Glomerular visceral epithelial cell (primary cell): ENCODE measurements at regions not wholly inside any gene's neighbourhood (a gene's known extent, or its start where the extent isn't known, plus 50 kb on each side); places are given as distances from the start of the nearest gene placed in this dataset.
"Not testable (repeated sequence)": the region's sequence is repeated elsewhere in the genome, so short reads cannot be mapped to it uniquely, and the experiment has no call there.

ENCODE experiments used
- DNase-seq: peaks from one replicate; pipeline ENCODE4 v3.0.0-alpha.2; 2016; ENCODE audit errors: extremely low spot score

DNA sequence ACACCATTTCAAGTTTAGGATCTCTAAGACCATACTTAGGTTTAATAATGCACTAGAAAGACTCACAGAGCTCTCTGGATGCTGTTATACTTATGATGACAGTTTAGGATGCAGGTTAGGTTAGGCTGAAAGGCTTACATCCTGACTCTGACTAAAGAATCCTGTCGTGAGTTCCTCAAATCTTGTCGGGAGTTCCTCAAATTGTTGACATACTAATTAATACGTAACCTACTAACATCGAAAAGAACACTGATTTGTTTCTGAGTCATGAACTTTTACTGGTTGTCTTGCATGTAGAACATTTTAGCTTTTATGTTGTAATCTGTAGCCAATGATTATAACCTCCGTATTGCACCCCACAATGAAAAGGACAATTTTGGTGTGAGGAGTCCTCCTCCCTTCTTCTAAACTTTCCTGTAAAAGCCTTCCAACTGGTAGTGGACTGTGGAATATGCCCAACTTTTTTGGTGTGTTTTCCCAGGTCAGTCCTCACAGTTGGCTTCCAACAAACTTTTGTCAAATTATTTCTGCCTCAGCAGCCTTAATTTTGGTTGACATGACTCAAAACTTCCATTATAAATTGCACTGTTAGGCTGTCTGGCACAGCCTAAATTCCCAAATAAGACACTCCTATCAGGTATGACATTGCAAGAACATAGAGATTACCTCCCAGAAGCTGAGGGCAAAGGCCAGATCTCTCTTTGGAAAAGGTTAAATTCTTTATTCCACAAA lies 107.9 kb upstream of the PALMD start:
- no peak for DNase-seq

- no peak for DNase-seq
These were observed 107.3 kb upstream of the PALMD start for GRCh38 chr1:99538618-99538956.

DNA sequence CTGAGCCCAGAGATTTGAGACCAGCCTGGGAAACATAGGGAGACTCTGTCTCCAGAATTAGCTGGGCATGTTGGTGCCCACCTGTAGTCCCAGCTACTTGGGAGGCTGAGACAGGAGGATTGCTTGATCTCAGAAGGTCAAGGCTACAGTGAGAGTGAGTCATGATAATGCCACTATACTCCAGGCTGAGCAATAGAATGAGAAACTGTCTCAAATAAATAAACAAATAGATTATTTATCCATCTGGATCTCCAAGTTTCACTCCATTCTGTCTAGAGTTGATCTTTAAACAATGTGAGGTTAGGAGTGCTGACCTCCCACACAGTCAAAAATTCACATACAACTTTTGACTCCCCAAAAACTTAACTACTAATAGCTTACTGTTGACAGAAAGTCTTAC lies 106.8 kb upstream of the PALMD start:
- no peak for DNase-seq

GRCh38 chr1:99540744-99541143 lies 105.2 kb upstream of the PALMD start:
- DNase-seq: no peak

DNA sequence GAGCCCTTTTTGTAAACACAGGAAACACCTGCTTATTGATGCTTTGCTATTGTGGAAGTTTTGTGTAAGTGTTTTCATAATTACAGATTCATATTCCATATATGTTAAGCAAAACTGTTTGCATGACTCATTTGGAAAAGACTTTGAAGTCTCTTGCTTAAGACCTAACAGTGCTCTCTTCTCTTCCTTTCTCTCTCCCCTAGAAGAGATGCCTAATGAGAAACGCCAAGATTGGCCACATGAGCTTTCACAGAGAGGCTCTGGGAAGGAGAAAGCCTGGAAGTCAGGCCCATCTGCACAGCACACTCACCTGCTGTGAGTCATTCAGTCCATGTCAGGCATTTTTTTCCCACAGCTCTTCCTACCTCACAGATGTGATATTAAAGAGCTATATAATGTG lies 101.6 kb upstream of the PALMD start:
- DNase-seq: peak; percentile 26

- no peak for DNase-seq
These were observed 99.2 kb upstream of the PALMD start for GRCh38 chr1:99546432-99547416.

GRCh38 chr1:99548943-99549605 lies 96.8 kb upstream of the PALMD start:
- DNase-seq: peak; percentile 17

DNA sequence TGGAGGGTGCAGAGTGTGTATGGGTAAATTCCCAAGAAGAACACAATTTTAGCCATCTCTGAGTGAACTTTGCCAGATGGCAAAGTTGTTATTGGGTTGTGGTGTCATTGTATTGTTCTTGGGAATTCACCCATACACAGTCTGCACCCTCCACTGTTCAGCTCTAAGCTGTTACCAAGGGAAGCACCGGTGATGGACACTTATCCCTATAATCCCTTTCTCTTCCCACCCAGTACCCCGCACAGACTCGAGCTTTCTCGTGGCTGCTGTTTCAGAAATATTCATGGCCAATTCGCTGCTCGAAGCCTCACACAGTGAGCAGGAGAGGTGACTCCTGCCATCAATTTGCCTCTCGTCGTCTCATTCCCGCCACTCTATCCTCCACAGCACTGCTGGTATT lies 95.7 kb upstream of the PALMD start:
- no peak for DNase-seq

GRCh38 chr1:99551812-99552614 lies 93.9 kb upstream of the PALMD start:
- no peak for DNase-seq

- no peak for DNase-seq
These were observed 92.6 kb upstream of the PALMD start for GRCh38 chr1:99553301-99553700.

DNA sequence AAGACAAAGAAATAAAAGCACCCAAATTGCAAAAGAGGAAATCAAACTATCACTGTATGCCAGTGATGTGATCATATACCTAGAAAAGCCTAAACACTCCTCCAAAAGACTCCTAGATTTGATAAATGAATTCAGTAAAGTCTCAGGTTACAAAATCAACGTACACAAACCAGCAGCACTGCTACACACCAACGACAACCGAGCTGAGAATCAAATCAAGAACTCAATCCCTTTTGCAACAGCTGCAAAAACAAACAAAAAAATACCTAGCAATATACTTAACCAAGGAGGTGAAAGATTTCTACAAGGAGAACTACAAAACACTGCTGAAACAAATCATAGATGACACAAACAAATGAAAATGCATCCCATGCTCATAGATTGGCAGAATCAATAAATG lies 92.1 kb upstream of the PALMD start:
- not testable (repeated sequence) for DNase-seq

GRCh38 chr1:99554727-99555126 lies 91.2 kb upstream of the PALMD start:
- no peak for DNase-seq

- peak; percentile 67 for DNase-seq
These were observed 88.2 kb upstream of the PALMD start for GRCh38 chr1:99557546-99558202.

DNA sequence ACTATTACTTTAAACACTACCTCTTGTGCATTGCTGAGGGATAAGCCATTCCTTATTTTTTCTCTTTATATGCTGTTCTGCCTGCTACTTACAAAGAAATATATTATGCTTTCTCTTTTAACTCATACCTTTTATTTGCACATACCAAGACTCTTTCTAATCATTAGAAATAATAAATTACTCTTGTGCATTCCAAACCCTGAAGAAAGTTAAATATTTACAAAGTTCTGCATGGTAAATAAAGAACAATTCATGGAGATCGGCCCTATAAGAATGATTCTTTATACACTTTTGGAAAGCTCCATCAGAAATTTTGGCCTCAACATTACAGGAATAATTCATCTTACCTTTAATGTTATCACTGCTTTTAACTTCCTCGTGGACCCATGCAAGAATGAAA lies 86.7 kb upstream of the PALMD start:
- no peak for DNase-seq

DNA sequence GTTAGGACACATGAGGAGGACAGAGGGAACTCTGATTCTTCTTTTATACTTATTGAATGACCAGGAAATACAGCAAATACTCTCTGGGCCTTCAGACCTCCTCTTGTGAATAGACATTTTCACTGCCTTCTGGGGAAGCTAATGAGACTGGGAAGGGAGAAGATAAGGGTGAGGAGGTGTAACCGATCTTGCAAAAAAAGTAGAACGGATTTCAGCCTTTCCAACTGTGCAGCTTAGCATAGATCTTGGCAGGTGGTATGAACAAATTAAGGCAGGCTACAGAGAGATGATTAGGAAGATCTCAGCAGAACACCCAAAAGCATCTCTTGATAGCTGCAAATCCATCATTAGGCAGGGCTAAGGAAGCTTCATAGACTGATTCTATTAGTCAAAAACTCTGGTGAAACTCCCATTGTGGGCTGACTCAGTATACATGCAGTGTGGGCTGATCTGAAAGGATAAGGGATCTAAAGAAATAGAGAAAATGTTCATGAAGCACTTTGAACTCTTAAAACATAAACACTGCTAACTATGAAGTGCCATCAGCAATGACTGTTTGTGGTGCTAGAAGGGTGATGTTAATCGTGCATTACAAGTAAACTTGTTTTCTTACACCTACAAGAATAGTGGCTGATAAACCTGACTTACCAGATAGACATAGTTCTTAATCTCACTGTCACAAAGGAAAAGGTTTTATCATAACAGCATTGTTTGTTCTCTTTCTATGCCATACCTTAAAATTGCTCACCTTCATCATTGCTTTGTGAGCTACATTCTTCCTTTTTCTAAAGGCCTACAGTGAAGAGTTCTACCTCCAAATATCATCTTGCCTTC lies 85.5 kb upstream of the PALMD start:
- no peak for DNase-seq

DNA sequence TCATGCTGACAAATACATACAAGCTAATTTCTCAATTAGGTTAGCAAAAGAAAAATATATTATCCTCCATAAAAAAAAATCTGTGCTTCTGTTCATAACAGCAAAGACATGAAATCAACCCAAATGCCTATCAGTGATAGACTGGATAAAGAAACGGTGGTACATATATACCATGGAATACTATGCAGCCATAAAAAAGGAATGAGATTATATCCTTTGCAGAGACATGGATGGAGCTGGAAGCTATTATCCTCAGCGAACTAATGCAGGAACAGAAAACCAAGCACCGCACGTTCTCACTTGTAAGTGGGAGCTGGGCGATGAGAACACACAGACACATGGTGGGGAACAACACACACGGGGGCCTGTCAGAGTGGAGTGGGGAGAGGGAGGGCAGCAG lies 84.0 kb upstream of the PALMD start:
- DNase-seq: no peak

DNA sequence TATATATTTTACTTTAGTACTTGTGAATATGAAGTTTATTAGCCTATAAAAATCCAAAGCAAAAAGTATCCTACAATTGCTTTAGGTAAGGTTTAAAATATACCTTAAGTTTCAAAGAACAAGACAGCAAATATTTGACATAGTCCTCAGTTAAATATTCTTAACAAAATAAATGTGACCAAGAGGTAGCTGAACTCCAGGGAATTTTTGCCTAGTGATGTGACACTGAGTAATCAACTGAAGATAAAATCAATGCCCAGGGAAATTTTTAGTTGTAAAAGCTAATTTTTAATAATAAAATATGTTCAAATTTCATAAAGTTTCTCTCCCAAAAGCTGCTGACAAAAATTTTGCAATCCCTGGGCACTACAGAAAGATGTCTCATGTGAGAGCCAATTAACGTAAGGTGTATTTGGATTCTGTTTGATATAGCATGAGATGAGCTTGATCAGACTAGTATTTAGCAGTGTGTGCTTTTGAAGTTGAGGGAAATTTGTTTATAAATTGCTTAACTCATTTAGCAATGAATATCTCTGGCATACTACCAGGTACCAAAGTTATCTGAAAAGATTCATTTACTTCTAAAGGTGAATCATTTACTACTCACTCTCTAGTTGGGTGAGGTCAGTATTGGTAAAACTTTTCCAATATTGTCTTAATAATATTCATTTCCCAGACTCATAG lies 80.2 kb upstream of the PALMD start:
- no peak for DNase-seq

- DNase-seq: no peak
These were observed 79.5 kb upstream of the PALMD start for GRCh38 chr1:99566290-99567021.

DNA sequence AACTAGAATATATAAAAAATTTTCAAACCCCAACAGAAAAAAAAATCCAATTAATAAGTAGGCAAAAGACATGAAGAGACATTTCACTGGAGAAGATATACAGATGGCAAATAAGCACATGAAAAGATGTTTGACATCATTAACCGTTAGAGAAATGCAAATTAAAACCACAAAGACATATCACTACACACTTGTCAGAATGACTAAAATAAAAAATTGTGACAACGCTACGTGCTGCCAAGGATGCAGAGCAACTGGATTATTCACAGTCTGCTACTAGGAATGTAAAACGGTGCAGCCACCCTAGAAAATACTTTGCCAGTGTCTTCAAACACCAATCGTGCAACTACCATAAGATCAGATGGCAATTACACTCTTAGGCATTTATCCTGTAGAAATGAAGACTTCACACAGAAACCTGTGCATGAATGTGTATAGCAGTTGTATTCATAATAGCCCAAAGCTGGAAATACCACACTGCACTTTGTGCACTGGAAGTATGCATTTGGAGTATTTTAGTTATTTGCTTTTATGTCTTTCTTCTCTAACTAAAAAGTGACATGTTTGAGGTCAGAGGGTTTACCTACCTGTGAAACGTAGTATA lies 75.3 kb upstream of the PALMD start:
- DNase-seq: no peak
